HG03066 (cell line): ENCODE measurements at regions not wholly inside any gene's neighbourhood (a gene's known extent, or its start where the extent isn't known, plus 50 kb on each side); places are given as distances from the start of the nearest gene placed in this dataset.
"Not testable (repeated sequence)": the region's sequence is repeated elsewhere in the genome, so short reads cannot be mapped to it uniquely, and the experiment has no call there.

Experiments
- ATAC-seq: cut with Tn5 transposase; IDR thresholded peaks from one replicate; pipeline ENCODE4 v1.9.1; 2021; ENCODE audit warnings: low read depth; ENCODE audit not compliant: unreplicated experiment

DNA sequence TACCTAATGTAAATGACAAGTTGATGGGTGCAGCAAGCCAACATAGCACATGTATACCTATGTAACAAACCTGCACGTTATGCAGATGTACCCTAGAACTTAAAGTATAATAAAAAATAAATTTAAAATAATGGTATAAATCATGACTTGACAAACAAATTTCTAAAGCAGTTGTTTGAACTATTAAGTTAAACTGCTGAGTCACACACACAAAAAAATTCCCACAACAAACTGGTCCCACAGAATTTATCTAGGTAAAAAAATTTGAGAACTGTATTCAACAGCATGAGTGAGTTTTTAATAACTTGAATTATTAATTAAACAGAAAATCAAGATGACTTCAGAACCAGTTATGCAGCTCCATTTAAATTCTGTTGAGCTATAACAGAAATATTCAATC is 186.0 kb upstream of the SOX6 start:
- no peak for ATAC-seq

DNA sequence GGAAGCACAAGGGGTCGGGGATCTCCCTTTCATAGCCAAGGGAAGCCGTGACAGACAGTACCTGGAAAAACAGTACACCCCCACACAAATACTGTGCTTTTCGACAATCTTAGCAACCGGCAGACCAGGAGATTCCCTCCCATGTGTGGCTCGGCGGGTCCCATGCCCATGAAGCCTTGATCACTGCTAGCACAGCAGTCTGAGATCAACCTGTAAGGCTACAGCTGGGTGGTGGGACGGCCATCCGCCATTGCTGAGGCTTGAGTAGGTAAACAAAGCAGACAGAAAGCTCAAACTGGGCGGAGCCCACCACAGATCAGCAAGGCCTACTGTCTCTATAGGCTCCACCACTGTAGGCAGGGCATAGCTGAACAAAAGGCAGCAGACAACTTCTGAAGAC is 180.2 kb upstream of the SOX6 start:
- ATAC-seq = no peak

DNA sequence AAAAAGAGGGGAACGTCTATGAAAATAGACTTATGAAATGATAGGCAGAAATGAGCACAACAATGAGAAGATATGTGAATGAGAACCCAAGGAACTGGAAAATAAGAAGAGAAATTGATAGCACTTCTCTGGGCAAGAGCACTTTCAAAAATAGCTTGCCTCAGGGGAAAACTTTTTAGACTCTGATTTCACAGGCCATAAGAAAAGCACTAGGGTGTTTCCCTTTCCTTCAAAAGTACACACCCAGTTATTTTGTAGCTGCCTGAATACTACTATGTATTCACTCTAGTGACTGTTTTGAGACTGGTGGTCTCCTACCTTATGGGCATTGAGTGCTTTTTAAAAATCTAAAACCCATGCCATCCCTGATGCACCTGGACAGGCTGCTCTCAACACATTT is 172.3 kb upstream of the SOX6 start:
- ATAC-seq = no peak

DNA sequence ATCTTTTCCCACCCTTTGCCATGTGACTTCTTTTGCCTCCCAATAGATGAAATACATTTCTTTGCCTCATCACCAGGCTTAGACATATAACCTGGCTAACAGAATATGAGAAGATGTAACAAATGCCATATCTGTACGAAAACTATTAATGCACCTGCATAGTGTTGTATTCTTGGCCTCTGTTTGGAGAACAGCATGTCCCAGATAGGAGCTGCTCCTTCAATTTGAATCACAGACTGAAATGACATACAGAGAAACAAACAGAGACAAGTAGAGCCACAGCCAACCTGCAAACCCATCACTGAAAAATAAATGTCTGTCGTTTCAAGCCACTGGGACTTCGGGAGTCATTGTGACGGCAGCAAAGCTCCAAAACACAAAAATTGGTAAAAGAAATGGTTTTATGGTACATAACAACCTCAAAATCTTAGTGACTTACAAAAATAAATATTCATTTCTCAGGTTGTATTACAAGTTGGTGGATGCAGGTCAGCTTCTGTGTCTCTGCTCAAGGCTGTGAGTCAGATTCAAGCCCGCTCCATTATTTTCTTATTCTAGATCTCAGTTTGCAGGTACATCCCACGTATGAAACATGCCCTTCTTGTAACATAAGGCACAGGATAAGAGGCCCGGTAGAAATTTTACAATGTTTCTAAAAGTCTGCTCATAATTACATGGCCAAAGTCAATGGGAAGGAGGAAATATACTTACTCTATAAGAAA is 171.3 kb upstream of the SOX6 start:
- no peak for ATAC-seq

DNA sequence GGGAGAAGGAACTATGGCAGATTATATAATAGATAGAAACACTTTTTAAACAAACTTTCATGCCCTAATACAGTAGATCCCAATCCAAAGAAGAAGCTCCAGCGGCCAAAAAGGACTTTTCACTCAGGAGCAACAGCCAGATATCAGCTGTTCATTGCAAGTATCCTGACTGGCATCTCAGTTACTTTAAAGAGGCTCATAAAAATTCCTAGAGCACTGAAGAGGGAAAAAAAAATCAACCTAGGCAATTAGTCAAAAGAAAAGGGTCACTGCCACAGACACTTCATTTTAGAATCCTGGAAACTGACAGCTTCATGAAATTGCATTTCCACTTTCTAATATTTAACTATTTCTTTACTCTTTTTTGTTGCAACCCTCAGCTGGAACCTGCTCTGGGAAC is 170.6 kb upstream of the SOX6 start:
- no peak for ATAC-seq

DNA sequence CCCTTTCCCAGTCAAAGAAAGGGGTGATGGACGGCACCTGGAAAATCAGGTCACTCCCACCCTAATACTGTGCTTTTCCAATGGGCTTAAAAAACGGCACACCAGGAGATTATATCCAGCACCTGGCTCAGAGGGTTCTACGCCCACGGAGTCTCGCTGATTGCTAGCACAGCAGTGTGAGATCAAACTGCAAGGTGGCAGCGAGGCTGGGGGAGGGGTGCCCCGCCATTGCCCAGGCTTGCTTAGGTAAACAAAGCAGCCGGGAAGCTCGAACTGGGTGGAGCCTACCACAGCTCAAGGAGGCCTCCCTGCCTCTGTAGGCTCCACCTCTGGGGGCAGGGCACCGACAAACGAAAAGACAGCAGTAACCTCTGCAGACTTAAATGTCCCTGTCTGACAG is 164.4 kb upstream of the SOX6 start:
- ATAC-seq = not testable (repeated sequence)

DNA sequence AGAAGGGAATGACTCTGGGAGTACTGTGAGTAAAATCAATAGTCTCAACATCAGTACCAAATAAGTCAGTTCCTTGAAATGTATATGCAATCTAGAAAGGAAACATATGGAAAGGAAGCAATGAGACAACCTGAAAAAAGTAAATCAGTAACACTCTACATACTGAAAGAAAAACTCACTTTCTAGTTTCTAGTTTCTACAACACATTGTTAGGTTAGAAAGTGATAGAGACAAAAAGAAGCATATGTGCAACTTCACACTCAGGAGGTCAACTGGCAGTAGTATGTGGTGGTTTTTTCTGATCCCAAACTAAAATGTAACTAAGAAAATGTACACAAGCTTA is 156.5 kb upstream of the SOX6 start:
- ATAC-seq = peak; percentile 87

DNA sequence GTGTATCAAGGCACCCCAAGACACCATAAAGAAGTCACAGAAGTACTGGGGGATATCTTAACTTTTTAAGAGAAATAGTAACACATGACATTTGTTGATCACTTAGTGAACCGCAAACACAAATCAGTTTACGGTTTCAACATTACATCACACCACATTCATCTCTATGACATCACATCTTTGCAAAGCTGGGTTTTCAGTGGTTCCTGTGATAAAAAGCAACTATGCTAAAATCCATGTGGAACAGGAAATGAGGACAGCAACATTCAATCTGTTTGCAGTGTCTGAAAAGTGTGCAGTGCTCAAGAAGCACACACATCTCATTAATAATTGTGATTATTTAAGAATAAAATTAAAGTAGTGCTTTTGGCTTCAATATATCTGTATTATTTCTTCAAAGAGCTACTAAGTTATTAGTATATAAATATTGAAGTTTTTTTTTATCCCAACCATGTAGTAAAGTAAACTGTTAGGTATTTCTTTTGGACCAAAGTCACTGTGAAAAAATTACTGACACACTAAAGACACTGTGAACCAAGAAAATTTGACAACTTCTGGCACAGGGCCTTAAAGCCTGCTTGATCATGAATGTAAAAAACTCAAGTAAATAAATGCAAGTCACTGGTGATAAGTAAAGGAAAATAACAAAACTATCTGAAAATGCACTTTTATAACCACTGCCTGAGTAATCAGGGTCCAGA is 156.0 kb upstream of the SOX6 start:
- ATAC-seq = no peak

DNA sequence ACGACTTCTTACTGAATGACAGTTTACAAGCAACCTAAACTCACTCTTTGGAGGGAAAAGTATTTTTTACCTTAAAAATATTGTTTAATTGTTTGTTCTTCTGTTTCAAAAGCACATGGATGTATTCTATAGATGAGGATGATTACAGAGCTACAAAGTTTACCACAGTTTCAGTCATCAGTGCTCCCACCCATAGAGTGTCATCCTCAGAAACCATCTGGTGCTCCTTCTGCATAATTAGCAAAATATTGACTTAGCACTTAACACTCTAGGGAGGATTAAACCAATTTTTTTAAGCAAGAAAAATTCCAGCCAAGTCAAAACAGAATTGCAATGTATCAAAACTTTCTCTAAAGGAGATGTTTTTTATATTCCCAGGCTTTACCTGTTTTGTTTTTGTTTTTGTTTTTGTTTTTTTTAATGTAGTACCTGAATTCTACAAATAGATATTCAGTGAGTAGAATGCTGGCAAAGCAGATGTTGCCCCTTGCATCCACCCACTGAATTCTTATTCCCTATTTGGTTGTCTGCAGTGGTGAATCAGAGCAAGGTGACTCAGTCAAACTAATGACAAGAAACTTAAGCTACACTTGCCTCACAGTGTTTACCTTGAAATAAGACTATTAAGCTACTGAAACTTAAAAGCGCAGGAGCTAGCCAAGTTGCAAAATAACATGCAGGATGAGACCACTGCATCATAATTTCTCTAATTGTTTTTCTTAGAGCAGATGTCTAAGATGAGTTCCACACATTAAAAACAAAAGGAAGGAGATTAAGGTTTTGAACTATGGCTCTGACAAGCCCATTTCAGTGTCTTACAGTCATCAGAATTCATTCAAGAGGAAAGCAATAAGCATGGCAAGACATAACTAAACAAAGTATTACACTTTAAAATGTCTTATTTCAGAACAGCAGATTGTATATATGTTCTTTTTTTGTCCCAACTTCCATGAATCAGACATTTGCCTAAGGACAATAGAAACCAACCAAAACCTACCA is 155.1 kb upstream of the SOX6 start:
- ATAC-seq = no peak

DNA sequence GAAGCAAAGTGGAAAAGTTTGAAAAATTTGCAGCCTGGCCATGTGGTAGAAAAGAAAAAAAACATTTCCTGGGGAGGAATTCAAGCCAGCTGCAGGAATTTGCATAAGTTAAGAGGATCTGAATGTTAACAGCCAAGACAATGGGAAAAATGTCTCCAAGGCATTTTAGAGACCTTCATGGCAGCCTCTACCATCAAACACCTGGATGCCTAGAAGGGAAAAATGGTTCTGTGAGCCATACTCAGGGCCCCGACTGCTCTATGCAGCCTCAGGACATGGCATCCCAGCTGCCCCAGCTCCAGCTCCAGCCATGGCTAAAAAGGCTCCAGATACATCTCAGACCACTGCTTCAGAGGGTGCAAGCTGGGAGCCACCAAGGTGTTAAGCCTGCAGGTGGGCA is 149.1 kb upstream of the SOX6 start:
- ATAC-seq = no peak

DNA sequence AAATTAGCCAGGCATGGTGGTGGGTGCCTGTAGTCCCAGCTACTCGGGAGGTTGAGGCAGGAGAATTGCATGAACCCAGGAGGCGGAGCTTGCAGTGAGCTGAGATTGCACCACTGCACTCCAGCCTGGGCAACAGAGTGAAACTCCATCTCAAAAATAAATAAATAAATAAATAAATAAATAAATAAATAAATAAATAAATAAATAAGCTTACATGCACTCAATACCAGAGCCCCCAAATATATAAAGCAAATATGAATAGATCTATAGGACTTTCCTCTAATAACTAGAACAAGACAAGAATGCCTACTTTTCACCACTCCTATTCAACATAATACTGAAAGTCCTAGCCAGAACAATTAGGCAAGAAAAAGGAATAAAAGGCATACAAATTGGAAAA is 147.5 kb upstream of the SOX6 start:
- ATAC-seq = not testable (repeated sequence)

DNA sequence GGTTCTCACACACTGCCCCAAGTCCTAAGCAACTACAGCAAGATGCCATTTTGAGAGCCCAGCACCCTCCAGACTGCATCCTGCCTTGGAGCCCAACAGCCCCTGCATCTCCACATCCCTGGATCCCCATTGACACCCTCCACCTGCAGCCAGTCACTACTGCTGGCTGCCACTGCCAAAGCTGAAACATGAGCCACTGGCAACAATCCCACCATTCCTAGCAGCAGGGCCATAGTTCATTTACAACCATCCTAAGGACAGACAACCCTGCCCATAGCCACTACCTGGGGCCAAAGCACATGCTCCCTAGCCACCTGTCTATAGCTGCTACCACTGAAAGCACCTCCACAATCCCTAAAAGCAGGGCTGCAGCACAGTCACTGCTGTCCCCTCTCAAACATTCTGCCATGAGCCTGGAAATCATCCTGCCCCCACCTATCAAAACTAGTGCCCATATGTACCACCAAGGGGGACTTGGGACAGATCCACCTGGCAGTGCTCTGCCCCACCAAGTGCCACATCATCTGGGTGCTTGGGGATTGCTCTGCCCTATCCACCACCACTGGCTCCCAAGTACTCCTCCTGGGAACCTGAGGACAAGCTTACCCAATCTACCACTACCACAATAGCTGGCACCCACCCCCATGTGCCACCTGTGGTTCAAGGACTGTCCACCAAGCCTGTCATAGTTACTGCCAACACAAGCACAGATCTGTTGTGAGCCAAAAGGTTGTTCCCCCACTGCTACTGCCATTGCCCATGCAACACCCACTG is 138.8 kb upstream of the SOX6 start:
- ATAC-seq = no peak

DNA sequence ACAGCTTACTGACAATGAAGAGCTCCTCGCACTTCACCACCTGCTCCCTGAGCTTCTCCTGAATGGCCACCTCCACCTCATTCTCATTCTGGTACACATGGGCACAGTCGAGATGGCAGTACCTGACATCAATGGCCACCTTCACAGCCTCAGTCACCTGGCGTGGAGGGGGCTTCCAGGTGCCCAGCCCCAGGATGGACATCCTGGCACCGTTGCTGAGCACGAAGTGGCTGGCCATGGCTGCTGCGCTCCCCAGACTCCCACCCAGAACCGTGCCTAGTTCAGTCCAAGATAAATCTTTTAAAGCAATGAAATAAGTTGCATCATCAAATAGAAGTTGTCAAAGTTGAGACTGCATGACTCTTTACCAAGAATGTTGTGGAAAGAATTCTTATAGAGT is 128.1 kb upstream of the SOX6 start:
- no peak for ATAC-seq

DNA sequence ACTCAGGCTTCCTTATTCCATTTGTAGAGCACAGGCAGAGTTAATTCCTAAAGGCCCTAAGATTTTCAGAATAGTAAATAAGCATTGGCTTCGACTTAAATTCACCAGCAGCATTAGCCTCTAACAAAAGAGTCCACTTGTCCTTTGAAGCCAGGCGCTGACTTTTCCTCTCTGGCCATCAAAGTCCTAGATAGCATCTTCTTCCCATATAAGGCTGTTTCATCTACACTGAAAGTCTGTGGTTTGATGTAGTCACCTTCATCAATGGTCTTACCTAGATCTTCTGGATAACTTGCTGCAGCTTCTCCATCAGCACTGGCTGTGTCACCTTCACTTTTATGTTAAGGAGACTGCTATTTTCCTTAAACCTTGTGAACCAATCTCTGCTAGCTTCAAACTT is 118.3 kb upstream of the SOX6 start:
- no peak for ATAC-seq

DNA sequence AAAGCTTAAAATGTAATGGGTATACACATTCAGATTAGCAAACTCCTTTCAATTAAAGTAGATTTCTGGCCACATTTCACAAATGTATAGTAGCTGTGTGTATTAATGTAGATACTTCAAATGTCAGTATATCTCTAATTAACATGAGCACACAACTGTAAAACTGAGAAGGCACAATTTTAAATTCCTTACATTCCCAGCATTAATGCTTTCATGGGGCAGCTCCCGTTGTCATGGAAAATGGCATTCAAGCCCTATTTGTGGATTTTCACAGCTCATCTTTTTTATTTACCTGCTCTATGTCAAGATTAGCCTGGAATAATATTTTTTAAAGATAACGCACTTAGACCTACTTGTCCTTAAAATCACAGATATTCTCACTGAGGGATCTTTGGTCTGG is 113.6 kb upstream of the SOX6 start:
- no peak for ATAC-seq

DNA sequence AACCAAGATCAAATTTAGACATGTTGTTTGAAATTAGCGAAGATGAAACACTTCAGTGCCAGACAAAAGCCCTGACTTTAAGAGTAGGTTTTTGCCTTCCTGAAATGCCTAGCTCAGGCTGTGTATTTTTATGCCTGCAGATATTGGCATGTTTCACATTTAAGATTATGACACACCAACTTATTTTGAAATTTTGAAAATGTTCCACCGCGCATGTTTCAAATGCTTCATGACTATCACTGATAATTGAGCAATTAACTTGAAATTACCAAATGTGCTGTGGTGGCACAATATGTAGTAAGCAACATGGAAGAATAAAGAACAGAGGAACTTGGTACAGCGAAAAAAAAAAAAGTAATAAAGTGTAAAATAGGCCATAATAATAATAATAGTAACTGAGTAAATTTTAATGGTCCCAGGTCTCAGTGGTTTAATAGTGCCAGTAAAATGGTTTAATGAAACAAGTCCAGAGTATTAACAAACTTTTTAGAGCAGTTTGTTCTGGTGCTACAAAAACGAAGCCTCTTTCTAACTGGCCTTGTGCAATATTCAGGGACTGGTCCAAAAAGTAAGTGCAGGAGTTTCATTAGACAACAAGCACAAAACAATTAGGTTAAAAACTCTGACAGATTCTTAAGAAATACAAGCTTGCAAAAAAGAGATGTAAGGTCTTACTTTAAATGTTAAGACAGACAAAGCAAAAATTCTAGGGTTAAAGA is 112.5 kb upstream of the SOX6 start:
- ATAC-seq = no peak

DNA sequence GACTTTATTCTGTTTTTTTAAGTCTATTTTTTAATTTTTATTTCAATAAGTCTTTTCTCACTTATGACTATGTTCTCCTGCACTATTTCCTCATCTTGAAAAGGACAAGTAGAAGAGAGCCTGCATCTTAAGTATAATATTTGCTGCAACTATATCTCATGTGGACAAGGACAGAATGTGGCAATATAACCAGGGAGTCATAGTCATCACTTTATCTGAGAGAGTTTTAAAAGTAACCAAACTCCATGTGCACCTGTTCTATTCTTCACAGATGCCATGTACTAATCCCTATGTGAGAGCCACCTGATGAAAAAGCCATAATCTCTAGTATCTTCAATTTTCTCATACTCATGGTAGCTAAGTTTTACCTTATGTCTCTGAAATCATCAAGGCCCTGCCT is 104.2 kb upstream of the SOX6 start:
- ATAC-seq = no peak

DNA sequence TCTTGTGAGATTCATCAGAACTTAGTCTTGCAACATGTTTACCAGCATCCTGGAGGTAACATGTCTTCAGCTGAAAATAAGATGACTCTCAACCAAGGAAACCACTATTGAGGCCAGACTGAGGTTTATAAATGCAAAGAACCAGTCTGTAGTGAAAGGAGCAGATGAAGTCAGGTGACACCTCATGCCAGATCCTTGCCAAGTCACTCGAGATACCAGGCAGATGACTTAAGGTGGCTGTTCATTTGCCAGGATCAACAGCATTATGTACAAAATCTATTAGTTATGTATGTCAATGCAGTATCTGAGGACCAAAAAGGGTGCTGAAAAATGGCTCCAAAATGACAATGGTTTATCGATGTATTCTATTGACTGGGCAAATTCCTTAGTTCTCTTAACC is 100.0 kb upstream of the SOX6 start:
- ATAC-seq = no peak

DNA sequence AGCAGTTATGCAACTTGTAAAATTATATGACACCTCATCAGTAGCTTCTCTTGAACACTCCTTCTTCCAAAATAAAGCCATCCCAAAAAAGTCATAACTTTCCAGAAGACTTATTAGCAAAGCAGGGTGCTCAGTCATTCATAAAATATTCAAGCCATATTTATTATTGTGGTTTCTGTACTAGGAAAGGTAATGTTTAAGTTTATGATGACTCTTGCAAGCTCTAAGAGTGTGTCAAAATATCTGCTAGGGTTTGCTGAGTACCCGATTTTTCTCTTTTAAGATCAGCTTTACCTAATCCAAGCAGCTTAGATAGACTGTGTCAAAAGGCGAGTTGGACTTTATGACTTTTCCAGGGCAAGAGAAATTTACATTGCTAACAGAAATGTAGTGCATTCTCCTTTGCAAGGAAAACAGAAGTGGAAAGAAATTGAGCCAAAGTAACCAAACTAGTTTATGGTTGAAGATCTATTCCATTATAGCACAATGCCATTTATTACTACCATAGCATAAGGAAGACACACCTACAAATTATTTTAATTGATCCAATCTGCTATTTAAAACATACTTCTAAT is 98.0 kb upstream of the SOX6 start:
- ATAC-seq = no peak
